Right renal cortex interstitium (tissue), 3 donors: ENCODE measurements at regions not wholly inside any gene's neighbourhood (a gene's known extent, or its start where the extent isn't known, plus 50 kb on each side); places are given as distances from the start of the nearest gene placed in this dataset.

Experiments used
- DNase-seq, 3 donors: peaks; one replicate each; pipeline ENCODE4 v3.0.0-alpha.2; 2013; ENCODE audit warnings: low read depth in 3 of 3, low spot score in 2 of 3

GRCh38 chr17:73998653-73999645 lies 204.5 kb upstream of the RPL38 start:
- no peak for DNase-seq

- no peak for DNase-seq
Measured at GRCh38 chr17:74001145-74001544, 202.3 kb upstream of the RPL38 start.

GRCh38 chr17:74002241-74002640 lies 201.2 kb upstream of the RPL38 start:
- DNase-seq = no peak

GRCh38 chr17:74004056-74004455 lies 199.4 kb upstream of the RPL38 start:
- no peak for DNase-seq

- no peak for DNase-seq
Measured at GRCh38 chr17:74005790-74006189, 197.7 kb upstream of the RPL38 start.

- DNase-seq = no peak
Measured at GRCh38 chr17:74006371-74006770, 197.1 kb upstream of the RPL38 start.

GRCh38 chr17:74008196-74008595 lies 195.3 kb upstream of the RPL38 start:
- DNase-seq = no peak

- no peak for DNase-seq
Measured at GRCh38 chr17:74009056-74009625, 194.3 kb upstream of the RPL38 start.

GRCh38 chr17:74010903-74011302 lies 192.6 kb upstream of the RPL38 start:
- no peak for DNase-seq

- no peak for DNase-seq
Measured at GRCh38 chr17:74011966-74012365, 191.5 kb upstream of the RPL38 start.

GRCh38 chr17:74012465-74012864 lies 191.0 kb upstream of the RPL38 start:
- no peak for DNase-seq

GRCh38 chr17:74015316-74015715 lies 188.2 kb upstream of the RPL38 start:
- no peak for DNase-seq

GRCh38 chr17:74015990-74016389 lies 187.5 kb upstream of the RPL38 start:
- no peak for DNase-seq

GRCh38 chr17:74016461-74016860 lies 187.0 kb upstream of the RPL38 start:
- DNase-seq = no peak

- DNase-seq = no peak
Measured at GRCh38 chr17:74017466-74017865, 186.0 kb upstream of the RPL38 start.

- no peak for DNase-seq
Measured at GRCh38 chr17:74018115-74018514, 185.4 kb upstream of the RPL38 start.

GRCh38 chr17:74019271-74019670 lies 184.2 kb upstream of the RPL38 start:
- no peak for DNase-seq

GRCh38 chr17:74019860-74020259 lies 183.6 kb upstream of the RPL38 start:
- no peak for DNase-seq

GRCh38 chr17:74020522-74020921 lies 183.0 kb upstream of the RPL38 start:
- no peak for DNase-seq

- DNase-seq = no peak
Measured at GRCh38 chr17:74024871-74025531, 178.5 kb upstream of the RPL38 start.

- no peak for DNase-seq
Measured at GRCh38 chr17:74027444-74027843, 176.0 kb upstream of the RPL38 start.
